NCI-H2107 treated with DMSO at 0.1 percent for 48 hours (cell line): ENCODE measurements at regions not wholly inside any gene's neighbourhood (a gene's known extent, or its start where the extent isn't known, plus 50 kb on each side); places are given as distances from the start of the nearest gene placed in this dataset.

Source experiments
- DNase-seq: peaks from one replicate; lab custom pipeline; 2025; ENCODE audit not compliant: unreplicated experiment; lab: John Stamatoyannopoulos, UW

GRCh38 chr16:87186446-87186845 lies 130.7 kb downstream of the C16orf95 start:
- no peak for DNase-seq

DNA sequence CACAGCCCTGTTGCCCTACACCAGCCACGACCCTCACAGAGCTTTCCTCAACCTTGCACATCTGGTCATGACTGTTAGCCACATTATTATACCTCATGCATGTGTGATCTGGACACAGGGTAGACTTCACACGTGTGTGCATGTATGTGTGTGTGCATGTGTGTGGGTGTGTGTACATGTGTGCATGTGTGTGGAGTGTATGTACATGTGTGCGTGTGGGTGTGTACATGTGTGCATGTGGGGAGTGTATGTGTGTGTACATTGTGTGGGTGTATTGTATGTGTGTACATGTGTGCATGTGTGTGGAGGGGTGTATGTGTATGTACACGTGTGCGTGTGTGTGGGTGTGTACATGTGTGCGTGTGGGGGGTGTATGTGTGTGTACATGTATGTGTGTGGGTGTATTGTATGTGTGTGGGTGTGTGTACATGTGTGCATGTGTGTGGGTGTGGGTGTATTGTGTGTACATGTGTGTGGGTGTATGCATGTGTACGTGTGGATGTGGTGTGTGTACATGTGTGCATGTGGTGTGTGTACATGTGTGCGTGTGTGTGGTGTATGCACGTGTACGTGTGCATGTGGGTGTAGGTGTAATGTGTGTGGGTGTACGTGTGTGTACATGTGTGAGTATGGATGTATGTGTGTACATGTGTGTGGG lies 130.2 kb downstream of the C16orf95 start:
- no peak for DNase-seq

DNA sequence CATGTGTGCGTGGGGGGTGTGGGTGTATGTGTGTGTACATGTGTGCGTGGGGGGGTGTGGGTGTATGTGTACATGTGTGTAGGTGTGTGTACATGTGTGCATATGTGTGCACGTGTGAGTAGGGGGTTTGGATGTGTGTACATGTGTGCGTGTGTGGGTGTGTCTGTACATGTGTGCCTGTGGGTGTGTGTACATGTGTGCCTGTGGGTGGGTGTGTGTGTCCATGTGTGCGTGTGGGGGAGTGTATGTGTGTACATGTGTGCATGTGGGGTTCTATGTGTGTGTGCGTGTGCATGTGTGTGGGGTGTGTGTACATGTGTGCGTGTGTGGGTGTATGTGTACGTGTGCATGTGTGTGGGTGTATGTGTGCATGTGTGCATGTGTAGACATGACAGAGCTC lies 129.1 kb downstream of the C16orf95 start:
- DNase-seq: no peak

- no peak for DNase-seq
Observed at GRCh38 chr16:87189426-87189825, 127.8 kb downstream of the C16orf95 start.

- DNase-seq: no peak
Observed at GRCh38 chr16:87190288-87191230, 126.6 kb downstream of the C16orf95 start.

DNA sequence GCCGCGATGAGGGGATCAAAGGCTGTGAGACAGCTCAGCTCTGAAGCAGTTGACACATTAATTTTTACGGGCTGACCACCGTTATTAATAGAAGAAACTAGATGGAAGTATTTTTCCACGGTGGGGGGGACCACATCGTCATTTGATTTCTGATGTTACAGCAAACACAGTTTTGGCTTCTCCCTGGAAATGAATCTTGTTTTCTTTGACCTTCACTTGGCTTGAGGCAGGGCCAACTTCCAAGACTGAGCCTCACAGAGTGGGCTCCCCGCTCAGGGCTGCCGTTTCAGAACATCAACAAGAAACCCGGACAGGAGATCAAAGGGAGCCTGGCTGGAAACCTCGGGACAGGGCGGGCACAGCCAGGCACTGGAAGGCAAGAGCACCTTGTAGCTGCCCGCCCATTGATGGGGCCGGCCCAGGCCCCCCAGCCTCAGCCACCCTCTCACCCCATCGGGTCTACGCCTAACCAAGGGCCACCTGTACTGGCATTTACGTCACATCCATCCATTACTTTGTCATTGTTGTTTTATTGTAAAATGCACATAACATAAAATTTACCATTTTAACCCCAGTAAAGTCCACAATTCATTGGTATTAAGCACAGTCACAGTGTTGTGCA lies 124.6 kb downstream of the C16orf95 start:
- DNase-seq: no peak

GRCh38 chr16:87194172-87194571 lies 123.0 kb downstream of the C16orf95 start:
- no peak for DNase-seq

DNA sequence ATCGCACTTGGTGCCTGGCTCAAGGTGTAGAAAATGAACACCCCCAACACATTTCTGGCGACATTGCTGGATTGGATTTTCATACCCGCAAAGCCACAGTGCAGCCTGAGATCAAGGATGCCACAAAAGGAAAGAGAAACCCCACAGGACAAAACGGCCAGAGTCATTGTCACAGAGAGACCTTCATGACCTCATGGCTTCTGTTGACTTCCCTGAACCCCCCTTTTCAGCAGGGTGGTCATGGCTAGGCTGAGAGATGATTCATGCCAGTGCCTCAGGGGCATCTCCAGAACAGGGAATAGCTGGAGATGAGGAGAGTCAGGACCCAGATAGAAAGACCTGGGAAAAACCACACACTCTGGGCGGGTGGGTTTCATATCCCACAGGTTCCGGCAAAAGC lies 122.0 kb downstream of the C16orf95 start:
- DNase-seq: no peak

- no peak for DNase-seq
Observed at GRCh38 chr16:87196231-87196630, 121.0 kb downstream of the C16orf95 start.

GRCh38 chr16:87196661-87197060 lies 120.5 kb downstream of the C16orf95 start:
- DNase-seq: no peak

- DNase-seq: no peak
Observed at GRCh38 chr16:87198328-87198832, 118.8 kb downstream of the C16orf95 start.

DNA sequence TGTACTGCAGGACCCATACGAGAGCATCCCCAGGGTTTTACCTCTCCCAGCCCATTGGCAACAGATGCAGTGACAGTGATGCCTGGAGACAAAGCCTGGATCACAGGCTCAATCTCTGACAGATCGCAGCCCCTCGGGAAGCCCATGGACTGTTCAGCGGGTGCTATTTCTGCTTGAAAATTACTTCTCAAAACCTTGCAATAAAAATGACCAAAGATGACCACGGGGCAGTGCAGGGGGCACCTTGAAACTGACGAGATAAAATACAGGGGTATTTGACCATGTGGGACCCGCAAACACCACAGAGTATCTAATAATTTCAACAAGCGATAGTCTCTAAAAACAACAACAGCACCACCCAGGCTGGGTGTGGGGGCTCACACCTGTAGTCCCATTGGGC lies 118.3 kb downstream of the C16orf95 start:
- DNase-seq: no peak

GRCh38 chr16:87199379-87199778 lies 117.8 kb downstream of the C16orf95 start:
- no peak for DNase-seq

DNA sequence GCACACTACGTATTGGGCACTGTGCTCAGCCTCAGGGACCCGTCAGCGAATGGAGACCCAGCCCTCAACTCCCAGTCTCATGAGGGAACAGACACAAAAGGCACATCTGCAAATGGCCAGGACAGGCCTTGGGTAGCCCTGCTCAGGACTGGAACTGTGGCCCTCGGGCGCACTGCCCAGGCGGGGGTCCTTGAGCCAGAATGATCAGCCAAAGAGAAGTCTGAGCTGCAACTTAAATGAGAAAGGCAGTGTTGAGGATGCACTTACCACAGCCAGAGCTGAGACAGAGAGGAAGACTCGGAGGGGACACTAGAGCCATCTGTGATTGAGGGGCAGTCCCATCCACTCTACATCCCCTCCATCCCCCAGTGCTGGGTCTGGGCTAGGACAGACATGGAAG lies 117.3 kb downstream of the C16orf95 start:
- DNase-seq: no peak

GRCh38 chr16:87200637-87201036 lies 116.6 kb downstream of the C16orf95 start:
- no peak for DNase-seq

DNA sequence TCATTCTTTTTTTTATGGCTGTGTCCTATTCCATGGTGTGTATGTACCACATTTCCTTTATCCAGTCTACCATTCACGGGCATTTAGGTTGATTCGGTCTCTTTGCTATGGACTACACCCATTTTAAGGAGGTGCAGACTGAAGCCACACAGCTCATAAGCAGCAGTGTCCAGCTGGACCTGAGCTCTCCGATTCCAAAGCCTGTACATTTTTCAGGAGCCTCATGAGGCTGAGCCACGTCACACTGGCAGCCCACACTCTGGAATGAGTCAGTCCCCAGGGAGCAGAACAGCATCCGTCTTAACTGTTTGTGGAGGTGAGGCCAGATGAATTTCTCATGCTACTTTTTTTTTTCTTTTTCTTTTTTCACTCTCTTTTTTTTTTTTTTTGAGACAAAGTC lies 116.1 kb downstream of the C16orf95 start:
- no peak for DNase-seq

DNA sequence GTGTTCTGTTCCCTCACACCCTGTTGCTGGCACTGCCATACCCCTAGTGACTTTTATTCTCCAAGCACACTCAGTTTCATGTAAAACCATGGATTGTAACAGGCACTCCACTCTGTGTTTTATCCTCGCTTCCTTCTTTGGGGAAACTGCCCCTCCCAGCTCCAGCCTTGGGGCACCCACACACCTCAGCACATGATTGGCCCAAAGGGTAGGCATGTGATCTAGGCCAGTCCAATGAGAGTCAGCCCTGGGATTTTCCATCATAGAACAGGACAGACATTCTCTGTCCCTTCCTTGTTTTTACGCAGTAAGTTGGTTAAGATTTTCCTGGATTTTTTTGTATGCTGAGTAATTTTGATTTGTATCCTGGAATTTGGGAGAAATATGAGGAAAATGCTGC lies 115.4 kb downstream of the C16orf95 start:
- DNase-seq: no peak

DNA sequence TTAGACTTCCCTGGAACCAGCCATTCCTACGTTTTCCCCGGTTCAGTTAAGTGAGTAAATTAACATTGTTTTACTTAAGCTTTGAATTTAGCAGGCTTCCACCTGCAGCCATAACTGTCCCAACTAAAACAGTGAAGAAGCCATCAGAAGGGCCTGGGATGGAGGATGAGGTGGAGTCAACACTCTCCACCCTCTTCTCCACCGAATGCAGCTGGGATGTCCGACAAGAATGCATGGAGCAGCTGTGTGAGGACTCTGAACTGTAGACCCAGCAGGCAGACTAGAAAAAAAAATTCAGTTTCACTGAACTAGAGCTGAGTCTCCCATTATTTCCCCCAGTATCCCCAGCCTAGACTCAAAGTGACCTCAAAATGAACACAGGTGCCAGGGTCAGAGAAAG lies 114.8 kb downstream of the C16orf95 start:
- no peak for DNase-seq

DNA sequence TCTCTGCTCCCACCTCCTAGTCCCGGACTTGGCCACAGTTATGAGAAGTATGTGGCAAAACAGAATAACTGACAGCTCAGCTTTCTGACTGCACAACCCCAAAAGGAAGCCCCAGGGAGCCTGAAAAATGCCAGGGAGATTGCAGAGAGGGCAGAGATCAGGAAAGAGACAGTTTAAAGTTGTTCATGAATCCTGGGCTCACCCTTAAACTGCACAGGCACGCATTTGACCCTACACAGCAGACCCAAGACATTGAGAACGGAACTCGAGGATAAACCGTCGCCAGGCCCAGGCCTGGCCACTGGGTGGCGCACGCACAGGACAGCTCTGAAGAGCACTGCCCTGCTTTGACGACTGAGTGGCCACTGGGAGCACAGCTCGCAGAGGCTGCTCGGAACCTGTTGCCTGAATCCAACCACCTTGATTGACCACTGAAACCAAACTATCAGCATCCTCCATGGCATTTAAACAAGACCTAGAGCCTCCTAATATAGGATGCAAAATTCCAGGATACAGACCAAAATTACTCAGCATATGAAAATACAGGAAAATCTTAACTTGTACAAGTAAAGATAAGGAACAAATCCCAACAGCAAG lies 114.0 kb downstream of the C16orf95 start:
- peak; percentile 11 for DNase-seq

GRCh38 chr16:87206646-87207451 lies 110.3 kb downstream of the C16orf95 start:
- DNase-seq: no peak
